ENCODE measurements at regions not wholly inside any gene's neighbourhood (a gene's known extent, or its start where the extent isn't known, plus 50 kb on each side); places are given as distances from the start of the nearest gene placed in this dataset.

DNA sequence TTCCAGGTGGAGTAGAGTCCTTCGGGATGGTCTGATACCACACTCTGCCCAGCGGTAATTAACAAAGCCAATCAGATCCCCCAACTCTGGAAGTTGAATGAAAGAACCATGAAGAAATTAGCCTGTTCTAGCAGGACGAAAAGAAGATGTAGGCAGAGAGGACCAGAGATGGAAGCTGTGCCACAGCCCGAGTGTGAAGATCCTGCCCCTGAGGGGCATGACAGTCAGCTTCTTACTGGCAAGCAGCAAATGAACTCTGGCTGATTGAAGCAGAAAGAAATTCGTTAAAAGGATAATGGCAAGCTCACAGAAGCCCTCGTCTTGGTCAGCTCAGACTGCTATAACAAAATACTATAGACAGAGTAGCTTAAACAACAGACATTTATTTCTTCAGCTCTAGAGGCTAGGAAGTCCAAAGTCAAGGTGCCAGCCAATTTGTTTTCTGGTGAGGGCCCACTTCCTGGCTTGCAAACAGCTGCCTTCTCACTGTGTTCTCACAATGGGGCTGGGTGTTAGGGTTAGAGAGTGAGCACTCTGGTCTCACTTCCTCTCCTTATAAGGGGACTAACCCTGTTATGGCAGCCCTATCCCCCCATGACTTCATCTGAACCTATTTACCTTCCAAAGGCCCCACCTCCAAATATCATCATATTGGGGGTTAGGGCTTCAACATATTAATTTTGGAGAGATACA lies 307.1 kb downstream of the VPS13C start:
- Histone ChIP-seq H3K27me3 (no peaks in the 10 kb centered on the region), H3K27ac (no peak overlapping the region), H3K4me3 (no peak overlapping the region), H3K4me1 (no peaks in the 10 kb centered on the region), H3K36me3 (no peaks in the 10 kb centered on the region), H3K9me3 (no peaks in the 10 kb centered on the region)
- intact Hi-C loops (cut with DNase I; ENCODE audit: low total_unique reads) = no loop called here
- no peak for DNase-seq
- TF ChIP-seq POLR2A (IDR thresholded peaks at IDR 0.05) = no peak
- TF ChIP-seq, protein P1, sequence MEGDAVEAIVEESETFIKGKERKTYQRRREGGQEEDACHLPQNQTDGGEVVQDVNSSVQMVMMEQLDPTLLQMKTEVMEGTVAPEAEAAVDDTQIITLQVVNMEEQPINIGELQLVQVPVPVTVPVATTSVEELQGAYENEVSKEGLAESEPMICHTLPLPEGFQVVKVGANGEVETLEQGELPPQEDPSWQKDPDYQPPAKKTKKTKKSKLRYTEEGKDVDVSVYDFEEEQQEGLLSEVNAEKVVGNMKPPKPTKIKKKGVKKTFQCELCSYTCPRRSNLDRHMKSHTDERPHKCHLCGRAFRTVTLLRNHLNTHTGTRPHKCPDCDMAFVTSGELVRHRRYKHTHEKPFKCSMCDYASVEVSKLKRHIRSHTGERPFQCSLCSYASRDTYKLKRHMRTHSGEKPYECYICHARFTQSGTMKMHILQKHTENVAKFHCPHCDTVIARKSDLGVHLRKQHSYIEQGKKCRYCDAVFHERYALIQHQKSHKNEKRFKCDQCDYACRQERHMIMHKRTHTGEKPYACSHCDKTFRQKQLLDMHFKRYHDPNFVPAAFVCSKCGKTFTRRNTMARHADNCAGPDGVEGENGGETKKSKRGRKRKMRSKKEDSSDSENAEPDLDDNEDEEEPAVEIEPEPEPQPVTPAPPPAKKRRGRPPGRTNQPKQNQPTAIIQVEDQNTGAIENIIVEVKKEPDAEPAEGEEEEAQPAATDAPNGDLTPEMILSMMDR (IDR thresholded peaks at IDR 0.05) = no peak

DNA sequence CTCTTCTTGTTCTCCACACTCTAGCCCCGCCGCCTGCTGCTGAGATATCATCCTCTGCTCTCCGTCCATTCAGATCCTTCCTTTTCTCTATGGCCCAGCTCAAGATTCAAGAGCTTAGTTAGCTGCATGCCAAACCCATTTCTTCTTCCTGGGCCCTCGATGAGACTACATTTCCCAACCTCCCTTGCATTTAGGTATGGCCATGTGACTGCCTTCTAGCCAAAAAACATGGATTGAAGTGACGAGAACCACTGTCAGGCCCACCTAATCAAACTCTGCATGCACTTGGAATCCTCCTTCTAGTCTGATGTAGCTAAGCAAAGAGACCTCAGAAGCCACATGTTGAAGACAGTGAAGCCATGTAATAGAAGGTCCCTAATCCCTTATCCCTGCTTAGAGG lies 308.2 kb downstream of the VPS13C start:
- no peak for DNase-seq
- H3K9me3 ChIP-seq = no peaks in the 10 kb centered on the region
- H3K36me3 ChIP-seq = no peaks in the 10 kb centered on the region
- TF ChIP-seq POLR2A (IDR thresholded peaks at IDR 0.05) = no peak
- TF ChIP-seq, protein P1 (IDR thresholded peaks at IDR 0.05) = no peak
- H3K4me3 ChIP-seq = no peak overlapping the region
- intact Hi-C loops (cut with DNase I; ENCODE audit: low total_unique reads) = no loop called here
- H3K27ac ChIP-seq = no peak overlapping the region
- no peaks in the 10 kb centered on the region for H3K27me3 ChIP-seq
- H3K4me1 ChIP-seq = no peaks in the 10 kb centered on the region

DNA sequence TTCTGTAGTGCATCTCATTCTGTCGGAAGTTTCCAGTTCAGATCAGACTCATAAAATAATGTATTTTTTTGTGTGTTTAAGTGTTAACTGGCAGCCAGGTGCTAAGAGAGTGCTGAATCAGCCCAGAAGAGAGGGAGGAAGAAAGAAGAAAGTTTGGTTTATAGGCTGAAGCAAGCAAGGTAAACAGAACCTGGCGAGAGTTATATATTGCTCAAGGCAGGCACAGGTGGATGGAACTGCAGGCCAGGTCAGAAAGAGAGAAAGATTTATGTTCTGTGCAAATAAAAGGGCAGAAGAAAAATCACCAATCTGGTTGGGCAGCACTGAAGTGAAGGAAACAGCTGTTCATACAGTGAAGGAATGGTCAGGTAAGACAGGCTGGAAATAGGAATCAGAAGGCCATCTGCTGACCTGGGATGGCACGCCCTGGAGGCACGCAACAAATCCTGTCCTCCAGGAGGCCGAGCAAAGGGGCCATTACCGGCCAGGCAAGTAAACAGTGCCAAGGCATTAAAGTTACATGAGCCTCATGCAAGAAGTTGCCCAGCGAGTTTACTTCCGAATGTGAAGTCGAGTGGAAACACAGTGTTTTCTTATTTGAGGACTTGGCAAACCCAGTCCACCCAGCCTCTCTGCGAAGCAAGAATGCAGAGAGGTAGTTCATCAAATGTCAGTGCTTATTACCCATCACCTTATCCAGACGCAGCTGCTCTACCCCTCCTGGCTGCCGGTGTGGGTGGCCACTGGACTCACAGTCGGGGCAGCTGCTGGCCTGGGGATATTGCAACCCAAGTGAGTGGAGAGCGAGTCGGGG lies 309.8 kb downstream of the VPS13C start:
- TF ChIP-seq POLR2A (IDR thresholded peaks at IDR 0.05) = no peak
- TF ChIP-seq, protein P1 (IDR thresholded peaks at IDR 0.05) = no peak
- Histone ChIP-seq H3K36me3 (no peaks in the 10 kb centered on the region), H3K4me1 (no peaks in the 10 kb centered on the region), H3K27ac (no peak overlapping the region), H3K27me3 (no peaks in the 10 kb centered on the region), H3K4me3 (no peak overlapping the region), H3K9me3 (no peaks in the 10 kb centered on the region)
- intact Hi-C loops (cut with DNase I; ENCODE audit: low total_unique reads) = no loop called here
- DNase-seq = no peak

DNA sequence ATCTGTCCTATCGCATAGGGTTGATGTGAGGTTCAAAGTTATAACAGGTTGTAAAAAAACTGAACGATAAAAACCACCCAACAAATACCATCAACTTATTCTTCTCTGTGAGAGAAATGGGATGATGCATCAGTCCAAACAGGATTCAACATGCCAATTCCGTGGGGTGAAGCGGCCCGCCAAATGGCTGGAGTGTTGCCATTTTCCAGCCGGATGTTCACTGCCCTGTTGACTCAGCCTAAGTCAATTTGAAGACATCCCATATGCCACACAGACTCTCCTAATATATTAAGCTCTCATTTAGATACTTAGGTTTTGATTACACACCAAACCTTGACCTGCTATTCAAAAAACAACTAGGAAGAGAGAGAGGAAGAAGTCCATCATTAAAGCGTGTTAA lies 311.1 kb downstream of the VPS13C start:
- intact Hi-C loops (cut with DNase I; ENCODE audit: low total_unique reads) = no loop called here
- DNase-seq = no peak
- Histone ChIP-seq H3K9me3 (no peaks in the 10 kb centered on the region), H3K4me3 (no peak overlapping the region), H3K4me1 (no peaks in the 10 kb centered on the region), H3K36me3 (no peaks in the 10 kb centered on the region), H3K27me3 (no peaks in the 10 kb centered on the region), H3K27ac (no peak overlapping the region)
- TF ChIP-seq, protein P1 (IDR thresholded peaks at IDR 0.05) = no peak
- TF ChIP-seq POLR2A (IDR thresholded peaks at IDR 0.05) = no peak

DNA sequence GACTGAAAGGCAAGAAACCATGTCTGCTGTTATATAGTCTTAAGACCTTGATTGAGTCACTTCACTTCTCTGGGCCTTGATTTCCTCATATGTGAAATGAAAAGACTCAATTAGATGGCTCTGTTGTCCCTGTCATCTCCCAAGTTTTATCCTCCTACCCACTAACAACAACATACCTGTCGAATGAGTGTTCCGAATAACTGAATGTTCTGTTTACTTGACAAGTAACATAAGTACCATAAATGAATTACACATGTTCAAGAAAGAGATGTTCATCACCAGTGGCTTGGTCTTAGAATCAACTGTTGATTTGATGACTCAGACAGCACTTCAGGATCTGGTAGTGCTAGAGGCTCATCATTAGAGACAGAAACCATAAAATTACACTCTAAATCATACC lies 311.7 kb downstream of the VPS13C start:
- intact Hi-C loops (cut with DNase I; ENCODE audit: low total_unique reads) = no loop called here
- Histone ChIP-seq H3K36me3 (no peaks in the 10 kb centered on the region), H3K27me3 (no peaks in the 10 kb centered on the region), H3K4me3 (no peak overlapping the region), H3K9me3 (no peaks in the 10 kb centered on the region), H3K27ac (no peak overlapping the region), H3K4me1 (no peaks in the 10 kb centered on the region)
- TF ChIP-seq, protein P1 (IDR thresholded peaks at IDR 0.05) = no peak
- TF ChIP-seq POLR2A (IDR thresholded peaks at IDR 0.05) = no peak
- no peak for DNase-seq

All from uterus (tissue), 3 donors.